ENCODE measurements at regions not wholly inside any gene's neighbourhood (a gene's known extent, or its start where the extent isn't known, plus 50 kb on each side); places are given as distances from the start of the nearest gene placed in this dataset.

DNA sequence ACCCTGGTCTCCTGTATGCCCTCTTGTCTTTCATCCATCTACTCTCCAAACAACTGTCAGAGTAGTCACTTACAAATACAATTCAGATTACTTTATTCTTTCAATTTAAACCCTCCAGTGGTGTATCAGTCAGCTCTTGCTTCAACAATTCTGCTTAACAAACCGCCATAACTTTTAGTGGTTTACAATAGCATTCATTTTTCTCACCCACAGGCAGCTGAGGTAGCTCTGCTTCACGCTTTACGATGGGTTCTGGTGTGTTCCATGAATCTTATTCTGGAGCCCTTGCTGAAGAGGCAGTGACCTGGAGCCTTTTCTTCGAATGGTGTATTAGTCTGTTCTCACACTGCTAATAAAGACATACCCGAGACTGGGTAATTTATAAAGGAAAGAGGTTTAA lies 86.2 kb upstream of the CAMK2D start:
- Histone ChIP-seq H3K79me2 (ENCODE audit: control insufficient read depth, insufficient read depth, low read length) (no peaks in the 10 kb centered on the region), H3K27ac (ENCODE audit: extremely low read depth, low read depth, low read length) (no peak overlapping the region), H3K4me1 (replicated peaks in 1 of 2; ENCODE audit: control insufficient read depth in 2 of 2, insufficient read depth in 2 of 2, low read length in 2 of 2) (no peaks in the 10 kb centered on the region), H3K36me3 (ENCODE audit: control insufficient read depth, insufficient read depth, low read length) (no peaks in the 10 kb centered on the region), H2AFZ (ENCODE audit: low read depth, low read length) (no peak overlapping the region), H3K9me3 (replicated peaks; ENCODE audit: control insufficient read depth, insufficient read depth, low read depth, low read length) (no peaks in the 10 kb centered on the region), H3K27me3 (ENCODE audit: control insufficient read depth in 2 of 2, insufficient read depth in 2 of 2, low read length in 2 of 2) (no peaks in the 10 kb centered on the region), H3K4me3 (no peak overlapping the region), H3K9ac (ENCODE audit: insufficient read depth in 1 of 2, low read depth in 2 of 2, low read length in 2 of 2) (no peak overlapping the region), H4K20me1 (replicated peaks; ENCODE audit: control insufficient read depth, insufficient read depth, low read length) (no peaks in the 10 kb centered on the region), H3K9me1 (ENCODE audit: control insufficient read depth, insufficient read depth, low read length) (no peaks in the 10 kb centered on the region), H3K4me2 (ENCODE audit: insufficient read depth, low read length) (no peak overlapping the region)
- 2% methylated on average over 5 of the region's 5 CpGs for whole genome bisulfite sequencing (ENCODE audit: insufficient coverage, low coverage, missing lambda C conversion rate)
- in situ Hi-C loops (cut with MboI) = no loop called here
- FAIRE-seq (no peak), ATAC-seq (no peak), DNase-seq (ENCODE audit: extremely low read depth in 1 of 4, low spot score in 3 of 4) (no peak)
- POLR2A ChIA-PET = no interaction called here
- intact Hi-C loops (cut with micrococcal nuclease) = no loop called here
- CTCF ChIA-PET (ENCODE audit: low intra/inter-chr PET ratio) = no interaction called here
- TF ChIP-seq ZNF764 (CRISPR knock-in tag; IDR thresholded peaks at IDR 0.05; ENCODE audit: low read depth) = no peak
- TF ChIP-seq, protein P1, sequence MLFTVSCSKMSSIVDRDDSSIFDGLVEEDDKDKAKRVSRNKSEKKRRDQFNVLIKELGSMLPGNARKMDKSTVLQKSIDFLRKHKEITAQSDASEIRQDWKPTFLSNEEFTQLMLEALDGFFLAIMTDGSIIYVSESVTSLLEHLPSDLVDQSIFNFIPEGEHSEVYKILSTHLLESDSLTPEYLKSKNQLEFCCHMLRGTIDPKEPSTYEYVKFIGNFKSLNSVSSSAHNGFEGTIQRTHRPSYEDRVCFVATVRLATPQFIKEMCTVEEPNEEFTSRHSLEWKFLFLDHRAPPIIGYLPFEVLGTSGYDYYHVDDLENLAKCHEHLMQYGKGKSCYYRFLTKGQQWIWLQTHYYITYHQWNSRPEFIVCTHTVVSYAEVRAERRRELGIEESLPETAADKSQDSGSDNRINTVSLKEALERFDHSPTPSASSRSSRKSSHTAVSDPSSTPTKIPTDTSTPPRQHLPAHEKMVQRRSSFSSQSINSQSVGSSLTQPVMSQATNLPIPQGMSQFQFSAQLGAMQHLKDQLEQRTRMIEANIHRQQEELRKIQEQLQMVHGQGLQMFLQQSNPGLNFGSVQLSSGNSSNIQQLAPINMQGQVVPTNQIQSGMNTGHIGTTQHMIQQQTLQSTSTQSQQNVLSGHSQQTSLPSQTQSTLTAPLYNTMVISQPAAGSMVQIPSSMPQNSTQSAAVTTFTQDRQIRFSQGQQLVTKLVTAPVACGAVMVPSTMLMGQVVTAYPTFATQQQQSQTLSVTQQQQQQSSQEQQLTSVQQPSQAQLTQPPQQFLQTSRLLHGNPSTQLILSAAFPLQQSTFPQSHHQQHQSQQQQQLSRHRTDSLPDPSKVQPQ (CRISPR knock-in tag; IDR thresholded peaks at IDR 0.05; ENCODE audit: borderline replicate concordance) = no peak
- TF ChIP-seq RHOXF2B (CRISPR knock-in tag; conservative IDR thresholded peaks at IDR 0.05) = no peak
- no peak for TF ChIP-seq SIN3B (IDR thresholded peaks at IDR 0.05; ENCODE audit: low read depth)
- no peak for TF ChIP-seq ZNF589 (CRISPR knock-in tag; IDR thresholded peaks at IDR 0.05; ENCODE audit: low read depth)
- TF ChIP-seq FOXK1 (CRISPR knock-in tag; IDR thresholded peaks at IDR 0.05; ENCODE audit: borderline replicate concordance) = no peak
- TF ChIP-seq PHB2 (IDR thresholded peaks at IDR 0.05; ENCODE audit: low read depth) = no peak
- no peak for TF ChIP-seq BDP1 (IDR thresholded peaks at IDR 0.05; ENCODE audit: insufficient read depth, insufficient read length)
- TF ChIP-seq RBM22 (IDR thresholded peaks at IDR 0.05; ENCODE audit: low read depth, low read length, poor library complexity, severe bottlenecking) = no peak
- no TSS peak for BruUV-seq (replicated peaks)

Measured in K562 (cell line).